ENCODE measurements at regions not wholly inside any gene's neighbourhood (a gene's known extent, or its start where the extent isn't known, plus 50 kb on each side); places are given as distances from the start of the nearest gene placed in this dataset.

GRCh38 chr3:72100601-72101187 is 315.7 kb upstream of the PROK2 start:
- Histone ChIP-seq H2BK15ac (ENCODE audit: low read length) (no peak overlapping the region), H3K36me3 (ENCODE audit: control insufficient read depth in 2 of 4, insufficient read depth in 4 of 4, low read length in 3 of 4) (no peaks in the 10 kb centered on the region), H3K79me2 (ENCODE audit: control insufficient read depth in 1 of 2, insufficient read depth in 2 of 2, low read length in 2 of 2) (no peaks in the 10 kb centered on the region), H3K4me3 (ENCODE audit: extremely low read depth in 1 of 4, insufficient read depth in 2 of 4, low read depth in 3 of 4, low read length in 4 of 4) (peak overlapping the region; percentile 33 to 71 (median 62); a peak in 7 of 8 replicates), H3K14ac (ENCODE audit: insufficient read length) (no peak overlapping the region), H3K23ac (ENCODE audit: insufficient read length) (no peak overlapping the region), H3K4me1 (replicated peaks in 1 of 4; ENCODE audit: control insufficient read depth in 3 of 4, insufficient read depth in 4 of 4, low read length in 3 of 4) (peaks cover 0 to 2% (median 0%) of the 10 kb centered on the region in 4 experiments; a peak in 1 of 7 replicates), H3K4me2 (ENCODE audit: insufficient read depth in 1 of 2, low read depth in 2 of 2, low read length in 2 of 2) (peak overlapping the region; percentile 77 to 84), H2BK20ac (ENCODE audit: low read length) (no peak overlapping the region), H3K23me2 (ENCODE audit: low read depth, low read length) (peaks cover 8% of the 10 kb centered on the region), H2BK5ac (ENCODE audit: low read depth, low read length) (no peak overlapping the region), H4K91ac (replicated peaks; ENCODE audit: insufficient read length, low read length) (no peak overlapping the region), H4K5ac (ENCODE audit: insufficient read length, low read depth, low read length) (no peak overlapping the region), H3K9ac (replicated peaks in 1 of 4; ENCODE audit: extremely low read depth in 1 of 4, low read depth in 3 of 4, low read length in 3 of 4) (peak overlapping the region in 1 of 4 experiments; percentile 14; a peak in 3 of 7 replicates), H3K27ac (ENCODE audit: low read depth, low read length) (no peak overlapping the region), H4K8ac (ENCODE audit: extremely low read depth, insufficient read depth, low read length) (no peak overlapping the region), H2BK12ac (ENCODE audit: low read depth, low read length) (no peak overlapping the region), H2AFZ (ENCODE audit: low read length) (peak overlapping the region; percentile 89; the same call in 1 of the 2 replicates), H2AK5ac (ENCODE audit: low read depth, low read length) (no peak overlapping the region), H3K4ac (replicated peaks; ENCODE audit: insufficient read length, low read depth, low read length) (no peak overlapping the region), H2BK120ac (replicated peaks; ENCODE audit: low read depth, low read length) (no peak overlapping the region), H3K27me3 (replicated peaks in 1 of 4; ENCODE audit: control insufficient read depth in 3 of 4, extremely low read depth in 1 of 4, insufficient read depth in 3 of 4, low read length in 3 of 4) (peaks cover 0 to 8% (median 5%) of the 10 kb centered on the region in 4 experiments; a peak in 5 of 7 replicates), H3K56ac (replicated peaks; ENCODE audit: insufficient read length, low read depth, low read length) (no peak overlapping the region), H3K18ac (ENCODE audit: extremely low read depth, low read length) (no peak overlapping the region), H3K79me1 (ENCODE audit: low read depth, low read length) (no peaks in the 10 kb centered on the region), H4K20me1 (replicated peaks in 1 of 2; ENCODE audit: control insufficient read depth in 1 of 2, insufficient read depth in 2 of 2, low read length in 2 of 2) (no peaks in the 10 kb centered on the region), H3K9me3 (ENCODE audit: insufficient read depth in 2 of 2, low read depth in 1 of 2, low read length in 1 of 2) (no peaks in the 10 kb centered on the region)
- peak in 1 of 2 experiments; percentile 89 for DNase-seq (ENCODE audit: low read depth in 1 of 2, low spot score in 2 of 2)
- CTCF ChIA-PET (ENCODE audit: partially characterized antibody) = interaction anchor here (0.7 to 2.3 kb wide), 6 partner anchors 14 to 170 kb away, joined by 3 to 6 read pairs (median 4); no protein-coding TSS in a partner anchor
- POLR2A ChIA-PET (ENCODE audit: partially characterized antibody) = interaction anchor here (0.8 to 1.1 kb wide), 4 partner anchors 9 to 170 kb away, joined by 3 to 4 read pairs (median 3); no protein-coding TSS in a partner anchor
- 2% methylated on average over 21 of the region's 21 CpGs; no CpG with 5 or more reads in 1 of the 2 experiments for WGBS, 2 experiments (ENCODE audit: extremely low coverage in 1 of 2, insufficient coverage in 1 of 2, insufficient read length in 1 of 2, insufficient replicate concordance in 2 of 2, low coverage in 1 of 2, low lambda C conversion rate in 2 of 2, missing lambda C conversion rate in 1 of 2)
- FAIRE-seq = no peak
- TF ChIP-seq RFX5 (IDR thresholded peaks at IDR 0.05; ENCODE audit: borderline replicate concordance, low read depth, low read length) (peak; percentile 57; the same call in 1 of the 2 replicates), CEBPB (IDR thresholded peaks at IDR 0.05; ENCODE audit: low read depth, low read length) (0 out of 2 replicates have a peak, but pooled peaks have one; percentile 17), RBBP5 (IDR thresholded peaks at IDR 0.05; ENCODE audit: borderline replicate concordance, low read depth, low read length) (no peak), SIN3A (conservative IDR thresholded peaks at IDR 0.05 in 1 of 2, IDR thresholded peaks at IDR 0.05 in 1 of 2; ENCODE audit: low read depth in 1 of 2, low read length in 2 of 2) (peak in 1 of 2 experiments; percentile 53; a peak in 1 of 4 replicates), JUN (IDR thresholded peaks at IDR 0.05; ENCODE audit: low read depth, low read length) (no peak), USF2 (IDR thresholded peaks at IDR 0.05; ENCODE audit: low read length) (no peak), KDM4A (IDR thresholded peaks at IDR 0.05; ENCODE audit: low read depth, low read length, severe bottlenecking) (peak; percentile 59), MAFK (IDR thresholded peaks at IDR 0.05; ENCODE audit: low read depth, low read length) (no peak), MAX (IDR thresholded peaks at IDR 0.05) (peak; percentile 27; the same call in 1 of the 2 replicates), TAF1 (IDR thresholded peaks at IDR 0.05; ENCODE audit: low read depth, low read length) (0 out of 2 replicates have a peak, but pooled peaks have one; percentile 16), CREB1 (IDR thresholded peaks at IDR 0.05) (no peak)

All from H1 (cell line).